ENCODE measurements at regions not wholly inside any gene's neighbourhood (a gene's known extent, or its start where the extent isn't known, plus 50 kb on each side); places are given as distances from the start of the nearest gene placed in this dataset.
"Not testable (repeated sequence)": the region's sequence is repeated elsewhere in the genome, so short reads cannot be mapped to it uniquely, and the experiment has no call there.

DNA sequence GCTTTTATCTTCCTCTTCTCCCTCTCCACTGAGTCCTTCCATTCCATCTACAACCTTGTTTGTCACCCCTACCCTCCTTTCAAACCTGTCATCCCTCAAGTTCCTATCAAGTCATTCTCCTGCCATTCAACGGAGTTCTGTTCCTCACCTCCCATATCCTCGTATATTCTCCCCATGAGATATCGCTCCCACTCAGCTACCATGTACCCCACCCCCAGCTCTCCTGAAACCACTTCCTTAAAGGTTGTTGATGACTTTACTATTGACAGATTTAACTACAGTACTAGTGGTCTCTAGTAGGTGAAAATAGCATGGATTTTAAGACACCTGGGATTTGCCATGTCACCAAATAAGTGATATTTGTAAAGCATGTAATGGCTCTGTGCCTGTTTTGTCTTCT, 107.4 kb upstream of the BARHL2 start:
- DNase-seq (ENCODE audit: low read depth): no peak

DNA sequence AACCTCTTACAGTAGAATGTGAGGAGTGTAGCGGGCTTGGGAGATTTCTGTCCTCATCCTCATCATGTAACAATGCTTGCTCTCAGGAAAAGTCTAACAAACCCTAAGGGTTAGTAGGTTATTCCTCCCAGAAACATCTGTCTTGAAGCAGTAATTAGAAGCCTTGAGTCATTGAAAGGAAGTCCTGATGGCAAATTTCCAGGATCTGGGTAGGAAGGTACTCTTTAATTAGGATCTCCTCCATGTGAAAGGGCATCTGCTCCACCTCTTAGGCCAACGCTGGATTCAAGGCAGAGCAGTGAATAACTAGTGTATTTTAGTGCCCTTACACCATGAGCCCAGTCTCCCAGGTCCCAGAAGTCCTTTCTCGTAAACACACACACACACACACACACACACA, 106.6 kb upstream of the BARHL2 start:
- DNase-seq (ENCODE audit: low read depth): no peak

DNA sequence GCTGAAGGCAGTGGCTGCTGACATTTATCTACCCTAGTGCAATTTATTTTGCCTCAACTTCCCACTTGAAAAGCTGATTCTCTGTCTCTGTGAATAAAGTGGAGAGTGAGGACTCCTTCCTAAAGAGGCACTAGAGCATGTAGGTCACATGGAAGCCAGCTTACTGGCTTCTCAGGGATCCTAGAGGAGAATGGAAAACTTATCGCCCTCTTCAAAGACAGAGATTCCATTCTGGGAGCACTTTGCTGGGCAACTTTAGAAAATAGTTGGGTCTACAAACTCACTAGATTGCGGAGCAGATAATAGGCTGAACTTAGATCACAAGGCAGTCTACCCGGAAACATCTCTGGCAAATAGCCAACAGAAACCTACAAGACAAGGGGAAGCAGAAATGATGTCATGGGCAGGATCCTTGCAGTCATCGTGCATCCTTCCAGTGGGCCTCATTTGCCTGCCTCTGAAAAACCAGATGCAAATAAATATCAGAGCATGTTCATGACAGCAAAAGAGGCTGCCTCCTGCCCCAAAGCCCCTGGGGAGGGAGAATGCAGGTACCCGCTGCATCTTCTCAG, 104.8 kb upstream of the BARHL2 start:
- DNase-seq (ENCODE audit: low read depth): no peak

DNA sequence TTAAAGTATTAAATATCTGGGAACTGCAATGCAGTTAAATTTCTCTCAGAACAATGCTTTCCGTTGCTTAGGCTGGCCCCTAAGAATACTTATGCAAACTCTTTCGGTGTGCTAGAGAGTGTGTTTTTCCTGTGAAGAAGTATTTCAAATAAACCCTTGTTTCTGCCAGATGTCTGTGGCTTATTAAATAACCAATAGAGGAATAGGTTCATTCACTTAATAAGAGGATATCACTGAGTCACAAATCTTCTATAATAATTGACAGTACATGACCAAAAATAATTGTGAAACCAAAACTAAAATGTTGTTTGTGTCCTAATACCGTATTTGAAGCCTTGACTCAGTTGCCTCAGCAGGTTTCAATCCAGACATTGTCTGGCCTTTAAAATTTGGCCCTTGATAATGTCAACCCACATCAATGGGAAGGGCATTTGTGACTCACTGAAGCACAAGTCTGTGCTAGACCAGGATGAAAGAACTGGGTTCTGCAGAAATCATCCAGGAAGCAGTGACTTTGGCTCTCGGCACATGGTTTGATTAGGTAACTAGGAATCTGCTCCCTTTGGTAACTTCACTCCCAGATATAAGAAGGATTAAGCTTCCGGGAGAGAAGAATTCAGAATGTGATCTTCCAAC, 104.2 kb upstream of the BARHL2 start:
- DNase-seq (ENCODE audit: low read depth): no peak

DNA sequence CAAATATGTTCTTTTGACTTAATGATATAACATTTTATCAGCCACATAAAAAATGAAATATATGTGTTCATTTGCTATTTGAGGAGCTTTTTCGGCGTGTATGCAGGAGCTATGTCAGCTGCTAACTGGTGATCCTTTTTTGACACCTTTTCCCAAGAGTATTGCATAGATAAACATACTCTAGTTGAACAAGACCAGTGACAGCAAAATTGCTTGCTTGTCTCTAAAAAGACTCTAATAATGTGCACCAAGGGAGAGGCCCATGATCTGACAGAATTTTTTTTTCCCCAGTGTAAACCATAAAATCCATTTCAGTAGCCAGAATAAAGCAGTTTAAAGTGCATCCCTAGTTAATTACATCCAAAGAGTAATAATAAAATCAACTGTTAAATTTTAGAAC, 103.6 kb upstream of the BARHL2 start:
- DNase-seq (ENCODE audit: low read depth): no peak

DNA sequence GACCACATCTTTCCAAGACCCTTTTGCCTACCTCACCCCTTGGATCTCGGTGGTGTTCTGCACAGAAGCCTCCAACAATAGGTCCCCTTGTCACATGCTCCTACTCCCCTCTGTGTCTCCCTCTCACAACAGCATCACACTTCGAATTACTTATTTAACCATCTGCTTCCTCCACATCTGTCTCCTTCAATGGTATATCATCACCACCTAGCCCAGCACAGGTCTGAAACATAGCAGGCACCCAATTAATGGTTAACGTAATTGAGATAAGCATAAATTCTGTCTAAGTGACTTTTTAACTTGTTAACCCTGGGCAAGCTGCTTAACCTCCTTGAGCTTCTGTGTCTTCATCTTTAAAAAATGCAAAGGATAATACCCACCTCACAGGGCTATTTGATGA, 100.3 kb upstream of the BARHL2 start:
- no peak for DNase-seq (ENCODE audit: low read depth)

DNA sequence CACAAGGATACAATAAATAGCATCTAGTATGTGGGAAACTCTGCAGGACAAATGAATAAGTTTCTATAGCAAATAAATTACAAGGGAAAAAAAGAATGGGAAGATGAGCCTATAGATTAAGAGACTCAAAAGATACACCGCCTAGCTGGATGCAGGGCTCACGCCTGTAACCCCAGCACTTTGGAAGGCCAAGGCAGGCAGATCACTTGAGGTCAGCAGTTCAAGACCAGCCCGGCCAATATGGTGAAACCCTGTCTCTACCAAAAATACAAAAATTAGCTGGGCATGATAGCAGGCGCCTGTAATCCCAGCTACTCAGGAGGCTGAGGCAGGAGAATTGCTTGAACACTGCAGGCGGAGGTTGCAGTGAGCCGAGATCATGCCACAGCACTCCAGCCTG, 95.1 kb upstream of the BARHL2 start:
- DNase-seq (ENCODE audit: low read depth): not testable (repeated sequence)

DNA sequence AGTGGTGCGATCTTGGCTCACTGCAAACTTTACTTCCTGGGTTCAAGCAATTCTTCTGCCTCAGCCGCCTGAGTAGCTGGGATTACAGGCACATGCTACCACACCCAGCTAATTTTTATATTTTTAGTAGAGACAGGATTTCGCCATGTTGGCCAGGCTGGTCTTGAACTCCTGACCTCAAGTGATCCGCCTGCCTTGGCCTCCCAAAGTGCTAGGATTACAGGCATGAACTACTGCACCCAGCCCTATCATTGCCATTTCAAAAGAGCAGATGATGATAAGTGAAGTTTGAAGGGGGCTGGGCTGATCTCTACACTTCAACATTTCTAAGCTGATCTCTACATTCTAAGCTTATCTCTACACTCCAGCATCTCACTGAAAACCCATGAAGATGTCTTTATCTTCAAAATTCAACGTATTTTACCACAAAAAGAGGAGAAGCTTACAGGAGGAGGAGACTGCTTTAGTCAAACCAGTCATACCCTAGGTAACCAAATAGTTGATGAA, 94.4 kb upstream of the BARHL2 start:
- not testable (repeated sequence) for DNase-seq (ENCODE audit: low read depth)

DNA sequence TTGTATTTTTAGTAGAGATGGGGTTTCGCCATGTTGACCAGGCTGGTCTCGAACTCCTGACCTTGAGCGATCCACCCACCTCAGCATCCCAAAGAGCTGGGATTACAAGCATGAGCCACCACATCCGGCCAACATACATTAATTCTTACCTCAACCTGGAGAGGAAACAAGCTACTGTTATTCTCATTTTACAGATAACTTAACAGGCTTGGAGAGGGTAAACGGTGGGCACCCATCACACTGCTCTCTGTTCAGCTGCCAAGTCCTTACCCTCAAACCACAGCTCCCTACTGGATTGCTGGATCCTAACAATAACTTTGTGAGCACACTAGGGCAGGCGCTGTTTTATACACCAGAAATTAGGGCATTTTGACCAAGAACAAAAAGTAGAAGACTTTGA, 93.6 kb upstream of the BARHL2 start:
- DNase-seq (ENCODE audit: low read depth): no peak

DNA sequence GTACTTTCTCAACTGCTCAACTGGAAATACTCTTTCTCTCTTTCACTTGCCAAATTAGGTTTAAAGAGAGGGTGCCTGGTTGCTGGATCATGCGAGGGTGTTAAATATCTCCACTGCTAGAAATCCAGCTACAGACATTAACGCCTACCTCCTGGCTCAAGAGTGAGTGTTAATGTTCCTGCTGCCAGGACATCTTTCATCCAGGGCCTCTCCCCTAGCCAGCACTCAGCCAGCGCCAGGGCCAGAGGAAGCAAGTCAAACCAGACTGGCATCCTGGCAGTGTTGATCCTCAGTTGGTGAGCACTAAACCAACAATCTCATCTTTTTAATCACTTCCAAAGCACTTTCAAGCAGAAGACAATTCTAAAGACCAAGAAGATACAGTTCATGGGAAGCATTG, 92.9 kb upstream of the BARHL2 start:
- DNase-seq (ENCODE audit: low read depth): no peak

DNA sequence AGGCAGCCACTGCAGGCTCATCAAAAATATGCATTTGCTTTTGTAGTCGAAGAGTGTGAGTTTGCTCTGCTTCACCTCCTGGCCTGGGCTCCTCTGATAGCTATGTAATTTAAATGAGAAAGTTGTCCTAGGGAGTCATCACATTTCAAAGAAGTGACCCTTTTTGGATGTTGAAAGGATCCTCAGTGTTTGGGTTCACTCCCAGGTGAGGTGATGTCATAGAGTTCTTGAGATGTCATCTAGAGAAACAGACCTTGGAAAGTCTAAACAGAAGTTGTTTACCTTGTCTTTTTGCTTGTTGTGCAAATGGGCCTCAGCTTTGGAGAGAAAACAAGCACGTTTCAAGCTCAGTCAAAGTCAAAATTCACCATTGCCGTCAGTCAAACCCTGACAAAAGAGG, 92.0 kb upstream of the BARHL2 start:
- no peak for DNase-seq (ENCODE audit: low read depth)

DNA sequence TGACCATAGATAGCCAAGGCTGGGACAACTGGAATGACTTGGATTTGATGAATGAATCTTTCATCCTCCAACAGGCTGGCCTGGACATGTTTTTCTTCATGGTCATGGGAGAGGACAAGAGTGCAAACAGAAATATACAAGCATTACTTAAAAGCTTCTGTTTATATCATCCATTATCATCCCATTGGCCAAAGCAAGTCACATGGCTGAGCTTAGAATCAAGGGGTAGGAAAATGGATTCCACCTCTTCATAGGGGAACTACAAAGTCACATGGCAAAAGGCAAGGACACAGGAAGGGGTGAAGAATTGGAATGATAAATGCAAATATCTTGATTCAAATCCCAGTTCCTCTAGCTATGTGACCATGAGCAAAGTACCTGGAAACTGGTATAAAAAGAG, 90.2 kb upstream of the BARHL2 start:
- no peak for DNase-seq (ENCODE audit: low read depth)

DNA sequence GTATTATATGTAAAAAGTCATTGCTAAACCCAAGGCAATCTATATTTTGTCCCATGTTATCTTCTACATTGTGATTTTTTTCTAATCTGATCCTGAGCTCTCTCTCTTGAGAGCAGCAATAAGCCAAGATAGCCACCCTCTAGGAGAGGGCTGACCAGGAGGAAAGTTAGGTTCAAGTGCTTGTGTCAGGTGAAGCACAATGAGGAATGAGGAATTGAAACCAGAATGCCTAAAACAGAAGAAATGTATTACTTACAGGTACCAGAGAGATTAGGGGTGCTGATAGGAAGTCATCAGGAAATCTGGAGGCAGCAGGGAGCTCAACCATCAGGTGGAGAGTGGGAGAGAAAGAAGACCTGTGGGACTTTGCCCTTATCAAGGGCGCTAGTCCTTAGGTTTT, 85.5 kb upstream of the BARHL2 start:
- no peak for DNase-seq (ENCODE audit: low read depth)

DNA sequence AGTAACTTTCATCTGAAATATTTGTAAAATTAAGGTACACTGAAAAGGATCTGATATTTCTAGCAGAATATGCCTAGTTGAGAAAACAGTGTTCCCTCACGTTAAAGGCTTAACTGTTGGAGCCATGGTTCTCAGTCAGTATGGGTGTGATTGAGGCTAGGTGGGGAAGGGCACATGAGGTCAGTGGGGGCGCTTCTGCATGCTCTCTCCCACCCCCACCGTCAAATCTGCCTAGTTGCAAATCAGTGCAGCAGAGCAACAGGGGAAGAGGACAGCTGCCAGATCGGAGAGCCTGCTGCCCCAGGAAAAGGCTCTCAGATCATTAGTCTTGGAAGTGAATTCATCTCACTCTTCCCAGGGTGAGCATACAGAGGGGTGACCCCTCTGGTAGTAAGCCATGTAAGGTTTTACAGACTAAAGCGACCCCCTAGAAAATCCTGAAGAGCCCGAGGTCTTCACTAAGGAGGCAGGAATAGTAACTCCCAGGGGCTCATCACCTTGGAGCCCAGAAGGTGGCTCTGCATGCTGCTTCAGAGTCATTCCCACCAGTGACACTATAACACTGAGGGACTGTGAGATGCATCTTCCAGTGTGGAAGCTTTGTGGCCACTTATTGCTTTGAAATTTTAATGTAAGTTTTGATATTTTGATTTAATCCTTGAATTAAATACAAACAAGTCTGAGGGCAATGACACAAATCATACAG, 83.1 kb upstream of the BARHL2 start:
- no peak for DNase-seq (ENCODE audit: low read depth)

DNA sequence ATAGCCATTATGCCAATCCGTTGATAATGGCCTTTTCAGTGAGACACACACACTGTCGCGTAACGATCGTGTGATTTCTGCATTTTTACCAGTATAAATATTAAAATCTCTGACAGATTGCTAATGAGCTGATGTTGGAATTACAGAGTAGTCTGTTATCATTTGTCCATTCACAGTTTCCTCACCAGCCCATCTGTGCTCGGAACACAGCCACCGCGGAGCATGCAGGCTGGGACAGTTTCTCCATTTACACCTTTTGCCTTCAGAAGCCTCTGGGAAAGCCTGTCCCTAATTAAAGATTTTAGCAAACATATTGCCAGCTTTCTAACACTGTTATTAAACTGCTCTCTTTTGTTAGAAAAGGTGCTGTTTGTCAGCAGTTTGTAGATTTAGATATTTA, 82.2 kb upstream of the BARHL2 start:
- DNase-seq (ENCODE audit: low read depth): no peak

DNA sequence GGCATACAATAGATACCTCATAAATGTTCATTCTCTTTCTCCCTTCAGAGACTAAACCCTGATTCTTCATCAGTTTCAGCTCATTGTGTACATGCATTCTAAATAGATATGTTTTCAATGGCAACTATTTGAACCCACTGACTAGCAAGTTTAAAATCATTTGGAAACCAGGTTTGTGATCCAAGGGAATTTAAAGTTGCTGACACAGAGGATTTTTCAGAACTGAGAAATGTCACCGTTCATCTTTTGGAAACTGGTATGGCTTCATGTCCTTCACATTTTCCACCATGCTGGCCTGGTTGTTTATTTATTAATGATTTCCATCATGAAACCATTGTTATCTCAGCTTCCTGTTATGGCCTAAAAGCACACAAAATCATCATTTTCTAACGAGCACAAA, 81.8 kb upstream of the BARHL2 start:
- DNase-seq (ENCODE audit: low read depth): no peak

DNA sequence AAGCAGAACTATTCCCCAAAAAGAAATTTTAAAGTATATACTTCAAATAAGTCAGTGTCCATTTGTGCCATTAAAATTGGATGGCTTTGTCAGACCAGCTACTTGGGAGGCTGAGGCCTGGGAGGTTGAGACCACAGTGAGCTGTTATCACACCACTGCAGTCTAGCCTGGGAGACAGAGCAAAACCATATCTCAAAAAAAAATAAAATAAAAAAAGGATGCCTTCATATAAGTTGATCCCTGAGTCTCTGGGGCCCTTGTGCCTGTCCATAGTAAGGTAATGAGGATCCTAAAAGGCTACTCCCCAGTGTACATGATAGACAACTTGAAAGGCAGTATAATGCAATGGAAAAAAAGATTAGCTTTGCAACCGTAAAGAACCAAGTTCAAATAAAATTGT, 81.2 kb upstream of the BARHL2 start:
- no peak for DNase-seq (ENCODE audit: low read depth)

DNA sequence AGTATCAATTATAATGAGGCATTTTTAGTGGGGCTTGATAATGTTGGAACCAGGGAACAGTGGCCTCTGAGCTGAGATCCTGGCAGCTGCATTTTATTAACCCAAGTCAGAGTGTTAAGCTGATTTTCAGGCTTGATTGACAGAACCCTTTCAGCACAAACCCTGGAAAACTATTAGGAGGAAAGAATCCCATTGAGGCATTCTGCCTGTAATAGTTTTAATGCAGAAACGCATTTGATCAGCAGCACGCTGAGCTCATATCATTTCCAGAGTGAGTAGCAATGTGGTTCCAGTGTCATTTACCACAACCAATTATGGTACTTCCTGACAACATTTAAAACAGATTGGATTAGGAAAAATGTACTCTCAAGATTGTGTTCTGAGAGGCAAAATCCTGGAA, 78.3 kb upstream of the BARHL2 start:
- DNase-seq (ENCODE audit: low read depth): no peak

DNA sequence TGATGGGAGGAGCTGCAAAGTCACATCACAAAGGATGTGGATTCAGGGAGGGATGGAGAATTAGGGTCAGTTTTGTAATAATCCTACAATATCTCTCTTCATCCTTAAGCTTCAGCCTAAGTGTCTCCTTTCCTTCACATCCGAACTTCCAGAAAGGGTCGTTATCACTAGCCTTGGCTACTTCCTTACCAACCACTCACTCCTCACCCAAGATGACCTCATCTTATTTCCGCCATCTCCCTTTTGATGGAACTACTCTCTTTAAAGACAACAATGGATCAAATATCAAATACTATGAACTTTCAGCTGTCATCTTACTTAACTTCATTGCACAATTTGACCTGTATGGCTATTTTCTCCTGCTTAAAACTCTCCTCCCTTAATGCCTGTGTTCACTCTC, 69.6 kb upstream of the BARHL2 start:
- DNase-seq (ENCODE audit: low read depth): no peak

DNA sequence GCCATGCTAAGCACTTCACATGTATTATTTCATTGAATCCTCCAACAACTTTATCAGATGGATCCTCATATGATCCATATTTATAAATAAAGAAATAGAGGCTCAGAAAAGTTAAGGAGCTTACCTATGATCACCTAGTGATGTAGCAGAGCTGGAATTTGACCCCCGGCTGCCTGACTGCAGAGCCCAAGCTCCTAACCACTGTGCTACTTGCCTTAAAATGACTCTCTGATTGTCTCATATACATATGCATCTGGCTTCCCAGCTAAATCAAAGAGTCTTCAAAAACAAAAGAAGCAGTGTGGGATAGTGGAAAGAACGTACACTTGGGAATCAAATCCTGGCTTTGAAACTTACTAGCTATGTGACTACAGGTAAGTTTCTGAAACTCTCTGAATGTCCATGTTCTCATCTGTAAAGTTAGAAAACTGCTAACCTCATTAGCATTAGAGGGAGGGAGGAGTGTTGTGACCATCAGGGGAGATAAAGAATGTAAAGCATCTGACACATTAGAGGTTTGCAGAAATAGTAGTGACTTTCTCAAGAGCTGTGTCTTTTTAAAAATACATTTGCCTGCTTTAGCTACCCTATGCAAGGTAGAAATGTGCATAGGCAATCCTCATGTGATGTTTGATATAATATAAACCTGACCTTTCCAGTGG, 67.2 kb upstream of the BARHL2 start:
- DNase-seq (ENCODE audit: low read depth): no peak

DNA sequence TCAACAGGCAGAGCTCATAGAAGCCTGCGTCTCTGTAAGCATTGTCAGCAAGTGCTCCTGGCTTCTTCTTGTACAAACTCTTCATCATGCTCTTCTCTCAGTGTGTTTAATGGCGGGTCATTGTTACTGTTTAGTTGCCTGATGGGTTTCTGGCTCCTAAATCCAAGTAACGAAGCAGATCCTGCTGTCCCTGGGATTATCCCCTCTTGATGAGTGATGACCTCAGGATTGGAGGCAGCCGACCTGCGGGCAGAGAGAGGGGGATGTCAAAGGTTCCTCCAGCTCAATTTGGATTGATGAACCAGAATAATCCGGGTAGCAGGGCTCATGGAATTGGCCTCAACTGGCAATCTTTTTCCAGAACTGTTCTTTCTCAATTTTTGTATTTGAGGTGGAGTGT, 66.1 kb upstream of the BARHL2 start:
- no peak for DNase-seq (ENCODE audit: low read depth)

DNA sequence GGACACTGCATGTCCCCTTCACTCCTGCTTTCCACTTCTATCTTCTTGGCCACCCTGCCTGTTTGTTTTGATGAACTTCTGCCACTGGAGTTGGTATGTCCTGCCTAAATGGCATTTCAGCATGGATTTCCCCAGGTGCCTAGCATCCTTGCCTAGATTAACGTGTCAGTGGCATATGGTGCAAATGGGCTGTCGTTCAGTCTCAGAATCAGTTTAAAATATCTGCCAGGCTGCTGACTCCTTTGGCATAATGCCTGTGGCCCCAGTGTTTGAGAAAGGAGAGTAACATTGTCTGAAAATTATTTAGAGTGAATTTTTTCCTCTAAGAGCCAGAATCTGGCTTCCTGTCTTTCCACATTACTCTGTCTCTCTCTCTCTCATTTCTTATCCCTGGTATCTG, 64.9 kb upstream of the BARHL2 start:
- no peak for DNase-seq (ENCODE audit: low read depth)

DNA sequence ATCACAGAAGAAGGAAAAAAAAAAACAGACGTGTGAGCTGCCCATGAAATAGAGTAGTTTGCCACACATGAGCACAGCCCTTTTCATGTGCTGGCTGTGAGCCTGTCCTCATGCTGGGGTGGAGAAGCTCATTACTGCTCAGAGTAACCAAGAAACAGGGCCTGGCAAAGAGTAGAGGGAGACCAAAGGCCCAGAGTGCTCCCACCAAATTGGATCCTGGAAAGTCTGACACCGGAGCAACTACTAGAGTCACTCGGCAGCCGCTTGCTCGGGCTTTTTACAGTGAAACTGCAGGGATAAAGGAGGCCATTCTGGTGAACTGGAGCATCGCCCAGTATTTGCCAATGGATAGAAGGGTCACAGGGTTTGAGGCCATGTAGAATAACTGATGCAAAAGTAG, 64.4 kb upstream of the BARHL2 start:
- DNase-seq (ENCODE audit: low read depth): no peak

All from stimulated activated CD8-positive, alpha-beta memory T cell treated with anti-CD3 and anti-CD28 coated beads, Interleukin-12 subunit alpha, Interleukin-12 subunit beta, amount 100 ng/mL, for 1 hour (primary cell).